Caki2 (cell line): ENCODE measurements at regions not wholly inside any gene's neighbourhood (a gene's known extent, or its start where the extent isn't known, plus 50 kb on each side); places are given as distances from the start of the nearest gene placed in this dataset.

ENCODE experiments used
- DNase-seq: peaks from one replicate; pipeline ENCODE4 v3.0.0-alpha.2; 2015; ENCODE audit warnings: low read depth
- in situ Hi-C: cut with HindIII; loops from 2 replicates; pipeline ENCODE4 v1.10.0; 2016; ENCODE audit warnings: low sequenced_read_pairs, low pct_unique_long_range_greater_than_20kb, mixed read lengths

- in situ Hi-C loops: no loop called here
- no peak for DNase-seq
Observed at GRCh38 chr13:73952648-73953047, 181.6 kb downstream of the KLF12 start.

DNA sequence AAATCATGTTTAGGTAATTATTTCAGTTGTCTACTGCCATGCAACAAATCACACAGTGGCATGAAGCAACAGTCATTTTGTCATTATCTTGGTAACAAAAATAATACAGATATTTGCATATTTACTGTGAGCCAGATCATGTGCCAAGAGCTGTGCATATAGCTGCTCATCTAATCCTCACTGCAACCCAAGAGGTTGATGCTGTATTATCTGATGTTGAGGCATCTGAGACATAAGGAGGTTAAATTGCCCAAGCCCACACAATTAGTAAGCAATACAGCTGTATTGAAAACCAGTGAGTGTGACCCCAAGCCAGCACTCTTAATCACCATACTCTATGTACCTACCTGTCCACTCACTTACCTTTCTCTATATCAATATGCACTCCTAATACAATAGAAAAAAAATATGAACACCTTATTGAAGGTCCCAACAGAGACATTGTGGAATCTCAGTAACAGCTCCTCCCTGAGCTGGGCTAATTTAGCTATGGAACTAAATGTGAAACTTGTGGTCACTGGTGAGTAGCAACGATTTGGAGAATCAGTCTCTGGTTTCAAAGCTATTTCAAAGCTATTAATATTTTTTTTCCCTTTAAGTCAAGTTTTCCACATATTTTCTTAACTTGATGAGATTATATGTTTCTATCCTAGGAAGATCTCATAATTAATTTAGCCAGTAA, 185.2 kb downstream of the KLF12 start:
- in situ Hi-C loops: no loop called here
- DNase-seq: no peak

DNA sequence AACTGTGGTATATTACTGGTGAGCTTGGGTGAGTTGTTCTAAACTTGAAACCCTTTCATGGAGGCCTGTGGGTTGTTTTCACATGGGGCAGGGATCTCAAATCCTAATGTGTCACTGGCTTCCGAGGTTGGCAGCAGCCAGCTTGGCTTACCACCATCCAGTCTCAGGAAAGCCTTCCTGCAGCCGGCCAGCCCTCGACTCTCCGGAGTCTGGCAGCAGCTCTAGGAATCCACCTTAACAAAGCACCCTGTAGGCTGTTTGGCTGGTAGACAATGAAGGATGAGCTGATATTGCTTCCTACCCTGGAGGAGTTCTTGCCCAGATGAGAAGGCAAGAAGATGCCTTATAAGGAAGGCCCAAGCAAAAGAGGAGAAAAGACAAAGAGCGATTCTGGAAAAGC, 188.3 kb downstream of the KLF12 start:
- DNase-seq: no peak
- in situ Hi-C loops: no loop called here

DNA sequence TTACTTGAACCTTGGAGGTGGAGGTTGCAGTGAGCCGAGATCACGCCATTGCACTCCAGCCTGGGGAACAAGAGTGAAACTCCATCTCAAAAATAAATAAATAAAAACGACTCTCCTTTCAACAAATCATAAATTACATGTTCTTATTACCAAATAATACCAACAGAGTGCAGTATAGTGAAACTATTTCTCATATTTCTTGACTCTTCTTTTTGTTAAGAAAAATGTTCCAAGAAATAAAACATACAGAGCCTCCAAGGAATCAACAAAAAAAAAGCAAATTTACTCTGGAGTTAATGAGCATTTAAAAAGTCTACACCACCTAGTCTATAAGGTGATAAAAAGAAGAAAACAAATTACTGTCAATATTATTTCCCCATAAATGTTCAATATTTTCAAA, 188.8 kb downstream of the KLF12 start:
- in situ Hi-C loops: no loop called here
- DNase-seq: no peak

GRCh38 chr13:73943965-73944233, 190.3 kb downstream of the KLF12 start:
- DNase-seq: no peak
- in situ Hi-C loops: no loop called here

- in situ Hi-C loops: no loop called here
- no peak for DNase-seq
Observed at GRCh38 chr13:73943137-73943964, 190.9 kb downstream of the KLF12 start.

DNA sequence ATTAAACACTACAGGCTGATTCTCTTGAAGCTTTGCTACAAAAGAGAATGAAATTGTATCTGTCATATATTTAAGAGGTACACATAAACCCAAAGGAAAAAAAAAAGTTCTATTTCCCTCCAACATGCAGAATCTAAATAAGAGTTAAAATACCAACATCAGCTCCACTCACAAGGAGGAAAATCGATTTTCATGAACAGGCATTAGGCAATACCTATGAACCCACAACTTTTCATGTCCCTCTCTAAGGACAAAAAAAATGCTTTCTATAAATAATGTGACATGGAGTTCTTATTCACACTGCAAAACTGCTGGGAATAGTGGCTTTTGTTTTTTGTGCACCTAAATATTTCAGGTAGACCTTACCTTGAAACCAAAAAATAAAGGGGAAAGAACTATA, 192.5 kb downstream of the KLF12 start:
- no peak for DNase-seq
- in situ Hi-C loops: no loop called here

GRCh38 chr13:73940098-73940497, 194.1 kb downstream of the KLF12 start:
- no peak for DNase-seq
- in situ Hi-C loops: no loop called here

DNA sequence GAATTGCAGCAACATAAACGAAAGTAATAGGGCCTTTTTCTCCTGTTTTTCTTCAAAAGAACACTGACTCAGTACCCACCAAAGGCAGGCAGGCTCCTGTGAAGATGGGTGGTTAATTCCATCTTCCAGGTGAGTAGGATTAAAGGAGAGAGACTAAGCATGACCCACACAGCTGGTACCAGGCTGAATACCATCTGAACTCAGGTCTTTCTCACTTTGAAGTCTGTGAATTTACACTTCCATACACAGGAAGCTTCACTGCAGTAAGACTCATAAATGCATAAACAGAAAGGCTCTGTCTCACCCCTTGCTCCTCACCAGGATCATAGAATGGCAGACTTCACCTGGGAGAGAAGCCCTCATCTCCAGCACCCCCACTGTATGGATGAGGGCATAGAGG, 194.6 kb downstream of the KLF12 start:
- DNase-seq: no peak
- in situ Hi-C loops: no loop called here

DNA sequence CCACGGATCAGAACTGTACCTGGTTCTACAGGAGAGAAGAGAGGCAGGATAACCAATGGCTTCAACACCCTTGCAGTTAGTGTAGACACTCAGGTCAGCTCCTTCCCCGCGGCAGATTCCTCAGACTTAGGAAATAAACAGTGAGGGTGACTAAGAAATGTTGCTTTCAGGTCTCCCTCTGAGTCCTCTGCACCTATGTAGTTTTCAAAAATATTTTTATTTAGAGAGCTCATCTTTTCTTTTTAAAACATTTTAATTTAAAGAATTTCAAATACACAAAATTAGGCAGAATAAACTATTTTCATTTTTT, 195.2 kb downstream of the KLF12 start:
- in situ Hi-C loops: no loop called here
- no peak for DNase-seq

- in situ Hi-C loops: no loop called here
- peak; percentile 0 for DNase-seq
Observed at GRCh38 chr13:73938372-73939070, 195.7 kb downstream of the KLF12 start.

DNA sequence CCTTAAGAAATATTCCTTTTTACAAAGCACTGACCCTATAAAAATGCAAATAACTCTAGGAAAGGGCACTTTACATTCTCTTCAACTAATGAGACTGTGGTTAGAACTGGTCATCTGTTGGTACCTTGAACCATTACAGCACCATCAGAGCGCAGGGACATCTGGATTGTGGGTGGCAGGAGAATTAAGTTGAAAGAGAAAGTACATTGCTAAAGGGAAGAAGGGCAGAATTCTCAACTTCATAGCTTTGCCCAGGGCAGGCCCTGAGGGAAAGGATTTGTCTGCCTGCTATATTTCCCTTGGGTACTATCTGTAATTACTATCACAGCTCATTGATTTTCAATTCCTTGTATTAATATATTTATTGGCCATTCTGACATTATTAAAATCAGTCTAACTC, 196.8 kb downstream of the KLF12 start:
- no peak for DNase-seq
- in situ Hi-C loops: no loop called here

DNA sequence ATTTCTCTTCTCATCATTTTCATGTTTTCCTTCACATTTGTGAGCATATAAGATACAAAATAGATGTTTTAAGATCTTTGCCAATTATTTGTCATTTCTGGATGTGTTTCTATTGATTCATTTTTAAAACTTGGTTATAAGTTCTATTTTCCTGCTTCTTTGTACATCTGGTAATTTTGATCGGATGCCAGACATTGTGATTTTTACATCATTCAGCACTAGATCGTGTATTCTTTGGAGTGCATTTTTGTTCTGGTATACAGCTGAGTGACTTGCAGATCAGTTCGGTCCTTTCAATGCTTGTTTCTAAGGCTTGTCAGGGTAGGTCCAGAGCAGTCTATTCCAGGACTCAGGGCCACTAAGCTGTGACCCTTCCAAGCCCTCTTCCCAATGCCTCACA, 198.2 kb downstream of the KLF12 start:
- in situ Hi-C loops: no loop called here
- no peak for DNase-seq

- in situ Hi-C loops: no loop called here
- DNase-seq: no peak
Observed at GRCh38 chr13:73934771-73935170, 199.4 kb downstream of the KLF12 start.

DNA sequence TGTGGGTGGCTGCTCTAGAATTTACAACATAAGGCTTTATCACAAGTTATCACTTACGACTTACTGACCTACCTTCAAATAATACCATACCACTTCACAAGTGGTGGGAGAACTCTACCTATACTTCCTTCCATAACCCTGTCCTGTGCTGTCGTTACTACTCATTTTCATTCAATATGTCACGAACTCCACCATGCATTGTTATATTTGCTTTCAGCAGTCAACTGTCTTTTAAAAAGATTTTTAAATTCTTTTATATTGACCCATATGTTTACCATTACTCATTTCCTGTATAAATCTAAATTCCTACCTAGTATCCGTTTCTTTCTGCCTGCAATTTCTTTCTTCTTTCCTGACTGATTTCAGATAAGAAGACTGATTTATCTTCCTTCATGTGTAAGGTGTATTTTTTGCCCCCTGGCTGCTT, 200.0 kb downstream of the KLF12 start:
- no peak for DNase-seq
- in situ Hi-C loops: no loop called here

DNA sequence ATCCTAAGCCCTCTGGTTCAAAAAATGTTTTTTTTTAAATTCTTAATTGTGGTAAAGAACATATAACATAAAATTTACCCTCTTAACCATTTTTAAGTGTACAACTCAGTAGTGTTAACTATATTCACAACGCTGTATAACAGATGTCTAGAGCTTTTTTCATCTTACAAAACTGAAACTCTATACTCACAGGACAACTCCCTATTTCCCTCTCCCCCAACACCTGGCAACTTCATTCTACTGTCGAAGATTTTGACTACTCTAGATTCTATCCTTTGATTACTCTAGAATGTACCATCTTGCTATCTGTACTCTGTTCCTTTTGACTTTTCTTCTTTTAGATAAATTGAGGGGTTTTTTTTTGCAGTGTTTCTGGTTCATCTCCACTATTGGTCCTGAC, 200.4 kb downstream of the KLF12 start:
- in situ Hi-C loops: no loop called here

DNA sequence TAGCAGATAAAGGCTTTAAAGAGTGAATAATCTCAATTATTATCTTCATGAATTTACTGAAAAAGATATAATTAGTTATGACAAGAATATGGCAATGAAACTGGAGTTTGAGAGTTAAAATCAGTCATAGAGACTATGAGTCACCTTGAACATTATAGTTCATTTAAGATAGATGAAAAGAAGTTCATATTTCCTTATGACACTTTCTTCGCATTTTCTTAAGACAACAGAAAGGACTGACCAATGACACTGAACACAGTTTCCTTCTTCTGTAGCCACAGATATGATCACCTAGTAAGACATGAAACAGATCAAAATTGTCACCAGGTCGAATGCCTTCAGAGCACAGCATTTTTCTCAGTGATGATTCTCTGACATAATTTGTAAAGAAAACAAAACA, 202.1 kb downstream of the KLF12 start:
- in situ Hi-C loops: no loop called here
- no peak for DNase-seq

More for the DNA sequence above, 200.4 kb downstream of the KLF12 start:
- no peak for DNase-seq

DNA sequence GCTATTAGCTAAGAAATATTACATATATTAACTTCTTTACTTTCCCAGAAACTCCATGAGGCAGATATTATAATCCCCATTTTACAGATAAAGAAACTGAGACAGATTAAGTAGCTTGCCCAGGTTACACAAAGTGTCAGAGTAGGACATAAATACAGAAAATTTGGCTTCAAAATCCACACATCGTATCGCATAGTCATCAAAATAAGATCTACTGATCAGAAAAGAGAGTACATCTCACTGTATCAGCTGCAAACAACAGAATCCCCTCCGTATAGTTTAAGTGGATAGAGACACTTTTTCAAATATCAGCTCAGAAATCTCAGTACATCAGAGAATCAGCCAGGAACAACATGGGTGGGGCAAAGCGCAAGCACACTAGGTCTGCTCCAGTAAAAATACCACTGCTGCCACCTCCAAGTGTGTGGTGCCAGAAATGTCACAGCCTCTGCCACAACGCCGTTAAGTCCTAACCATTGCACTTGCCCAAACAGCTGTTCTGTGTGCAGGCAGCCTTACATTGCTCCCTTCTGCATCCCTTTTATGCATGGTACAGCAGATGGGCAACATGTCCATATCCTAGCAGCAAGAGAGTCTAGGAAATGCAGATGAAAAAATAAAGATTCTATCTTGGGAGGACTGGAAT, 204.8 kb downstream of the KLF12 start:
- DNase-seq: no peak
- in situ Hi-C loops: no loop called here

DNA sequence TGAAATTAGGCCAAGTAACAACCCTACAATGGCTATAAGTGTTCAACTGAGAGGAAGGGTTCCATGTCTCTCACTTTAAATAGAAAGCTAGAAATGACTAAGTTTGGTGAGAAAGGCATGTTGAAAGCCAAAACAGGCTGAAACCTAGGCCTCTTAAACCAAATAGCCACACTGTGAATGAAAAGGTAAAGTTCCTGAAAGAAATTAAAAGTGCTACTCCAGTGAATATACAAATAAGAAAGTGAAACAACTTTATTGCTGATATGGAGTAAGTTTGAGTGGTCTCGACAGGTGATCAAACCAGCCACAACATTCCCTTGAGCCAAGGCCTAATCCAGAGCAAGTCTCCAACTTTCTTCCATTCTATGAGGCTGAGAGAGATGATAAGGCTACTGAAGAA, 209.6 kb downstream of the KLF12 start:
- in situ Hi-C loops: no loop called here
- no peak for DNase-seq
